SU-DHL-6 (cell line): ENCODE measurements at regions not wholly inside any gene's neighbourhood (a gene's known extent, or its start where the extent isn't known, plus 50 kb on each side); places are given as distances from the start of the nearest gene placed in this dataset.

Experiments
- CTCF ChIP-seq: fragments of 200-600 bp; sonication (generic); IDR thresholded peaks from one replicate; pipeline ENCODE4 v1.5.1; 2017; ENCODE audit warnings: antibody characterized with exemption, mild to moderate bottlenecking, low read length, moderate library complexity; ENCODE audit not compliant: insufficient read depth, poor library complexity, severe bottlenecking
- EZH2phosphoT487 ChIP-seq: fragments of 200-600 bp; sonication (generic), shearing (Covaris generic); conservative IDR thresholded peaks from 2 replicates; pipeline ENCODE4 v1.6.1; 2018; ENCODE audit warnings: mild to moderate bottlenecking, antibody characterized with exemption, low read length, moderate library complexity, mixed read lengths

DNA sequence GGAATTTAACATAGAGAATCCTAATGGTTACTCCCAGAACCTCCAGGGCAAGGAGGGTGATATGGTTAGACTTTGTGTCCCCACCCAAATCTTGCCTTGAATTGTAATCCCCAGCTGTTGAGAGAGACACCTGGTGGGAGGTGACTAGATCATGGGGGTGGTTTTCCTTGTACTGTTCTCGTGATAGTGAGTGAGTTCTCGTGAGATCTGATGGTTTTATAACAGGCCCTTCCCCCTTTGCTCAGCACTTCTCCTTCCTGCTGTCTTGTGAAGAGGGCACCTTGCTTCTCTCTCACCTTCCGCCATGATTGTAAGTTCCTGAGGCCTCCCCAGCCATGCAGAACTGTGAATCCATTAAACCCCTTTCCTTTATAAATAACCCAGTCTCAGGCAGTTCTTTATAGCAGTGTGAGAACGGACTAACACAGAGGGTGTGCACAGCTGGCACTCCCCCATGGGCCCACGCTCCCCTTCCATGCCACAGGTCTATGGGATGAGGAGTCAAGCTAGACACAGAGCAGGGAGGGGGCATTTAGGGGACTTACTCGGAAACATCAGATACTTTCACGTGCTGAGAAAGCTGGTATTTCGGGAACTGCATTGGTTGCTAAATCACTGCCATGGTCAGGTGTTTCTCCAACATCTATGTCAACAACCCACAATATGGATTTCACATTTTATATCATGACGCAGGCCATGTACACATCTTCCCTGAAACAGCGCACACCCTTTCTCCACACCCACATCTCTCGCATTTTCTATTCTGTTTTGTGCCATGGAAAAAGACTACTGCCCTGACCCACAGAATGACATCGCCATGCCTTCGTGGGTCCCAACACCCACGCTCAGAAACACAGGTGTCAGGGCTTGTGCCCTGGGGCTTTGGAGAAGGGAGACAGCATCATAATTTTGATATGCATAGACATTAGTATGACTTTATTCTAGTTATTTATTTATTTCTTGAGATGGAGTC lies 199.1 kb upstream of the GSE1 start:
- TF ChIP-seq CTCF = no peak
- no peak for TF ChIP-seq EZH2phosphoT487
